A673 (cell line): ENCODE measurements at regions not wholly inside any gene's neighbourhood (a gene's known extent, or its start where the extent isn't known, plus 50 kb on each side); places are given as distances from the start of the nearest gene placed in this dataset.

Experiments used
- BruUV-seq: library from RNA; stranded (reverse); fragments of 400-500 nt; replicated peaks from 2 replicates; lab custom pipeline; 2021; lab: Mats Ljungman, UMichigan
- CTCF ChIA-PET: fragments of 300-600 bp; sonication (Branson Sonifier 250); formaldehyde crosslinking; loops from one replicate; lab custom pipeline; 2022; ENCODE audit warnings: antibody characterized with exemption; lab: Charles Lee
- POLR2A ChIA-PET: fragments of 300-600 bp; sonication (Branson Sonifier 250); formaldehyde crosslinking; loops from one replicate; lab custom pipeline; 2022; ENCODE audit warnings: antibody characterized with exemption; ENCODE audit not compliant: low non-redundant PET; lab: Charles Lee
- DNase-seq: peaks from one replicate; pipeline ENCODE4 v3.0.0-alpha.2; 2015; ENCODE audit warnings: low spot score
- H3K27ac ChIP-seq: fragments of 200-600 bp; sonication (generic); 2 replicates; pipeline ENCODE4 v1.5.1; 2016; ENCODE audit warnings: mixed run types, low read depth, mild to moderate bottlenecking, mixed read lengths, antibody characterized with exemption, low read length; ENCODE audit not compliant: poor library complexity, severe bottlenecking
- H3K27me3 ChIP-seq: fragments of 200-600 bp; sonication (generic); replicated peaks from 2 replicates; pipeline ENCODE4 v1.6.1; 2017; ENCODE audit warnings: mixed run types, low read depth, mild to moderate bottlenecking, mixed read lengths, antibody characterized with exemption, low read length; ENCODE audit not compliant: insufficient read depth, poor library complexity
- H3K36me3 ChIP-seq: fragments of 200-600 bp; sonication (generic); 2 replicates; pipeline ENCODE4 v1.6.1; 2016; ENCODE audit warnings: mixed run types, mild to moderate bottlenecking, mixed read lengths, antibody characterized with exemption, low read length; ENCODE audit not compliant: insufficient read depth, poor library complexity, severe bottlenecking
- H3K4me1 ChIP-seq: fragments of 200-600 bp; sonication (generic); 2 replicates; pipeline ENCODE4 v1.6.1; 2017; ENCODE audit warnings: mixed run types, mild to moderate bottlenecking, mixed read lengths, antibody characterized with exemption, low read length; ENCODE audit not compliant: insufficient read depth, poor library complexity, severe bottlenecking
- H3K4me3 ChIP-seq: fragments of 200-600 bp; sonication (generic); 2 replicates; pipeline ENCODE4 v1.5.1; 2016; ENCODE audit warnings: low read depth, mixed run types, mild to moderate bottlenecking, mixed read lengths, low read length; ENCODE audit not compliant: poor library complexity, severe bottlenecking
- H3K9me3 ChIP-seq: fragments of 200-600 bp; sonication (generic); 2 replicates; pipeline ENCODE4 v1.6.1; 2016; ENCODE audit warnings: mixed run types, low read depth, mild to moderate bottlenecking, mixed read lengths, antibody characterized with exemption, low read length; ENCODE audit not compliant: poor library complexity, severe bottlenecking
- CTCF ChIP-seq: fragments of 300-800, 200-600 bp; sonication (generic); conservative IDR thresholded peaks from 2 replicates; pipeline ENCODE4 v1.5.1; 2017; ENCODE audit warnings: low read depth, mild to moderate bottlenecking, antibody characterized with exemption, low read length, moderate library complexity, mixed read lengths
- EZH2 ChIP-seq: fragments of 200-600 bp; sonication (generic); IDR thresholded peaks from 2 replicates; pipeline ENCODE4 v1.6.1; 2017; ENCODE audit warnings: borderline replicate concordance, low read depth, mild to moderate bottlenecking, mixed read lengths, antibody characterized with exemption, low read length; ENCODE audit not compliant: poor library complexity, severe bottlenecking
- intact Hi-C: fragments of 100-400 bp; cut with micrococcal nuclease; formaldehyde crosslinking; loops from one replicate; pipeline ENCODE4 v1.10.0; 2022; ENCODE audit not compliant: unreplicated experiment

- H3K36me3 ChIP-seq, result no peaks in the 10 kb centered on the region
- DNase-seq, result no peak
- no TSS peak for BruUV-seq
- ChIA-PET POLR2A (no interaction called here), CTCF (no interaction called here)
- H3K9me3 ChIP-seq, result peaks cover 6% of the 10 kb centered on the region
- TF ChIP-seq CTCF (no peak), EZH2 (no peak)
- H3K27me3 ChIP-seq, result no peaks in the 10 kb centered on the region
- H3K4me1 ChIP-seq, result no peaks in the 10 kb centered on the region
- no peak overlapping the region for H3K4me3 ChIP-seq
- no peak overlapping the region for H3K27ac ChIP-seq
- intact Hi-C loops, result no loop called here
Observed at GRCh38 chr2:64386676-64387075, 67.3 kb upstream of the LGALSL start.

GRCh38 chr2:64390586-64390985 is 63.4 kb upstream of the LGALSL start:
- no peak for TF ChIP-seq CTCF
- TF ChIP-seq EZH2, result no peak
- Histone ChIP-seq H3K4me1 (no peaks in the 10 kb centered on the region), H3K4me3 (no peak overlapping the region), H3K9me3 (peaks cover 6% of the 10 kb centered on the region), H3K27ac (no peak overlapping the region), H3K27me3 (no peaks in the 10 kb centered on the region), H3K36me3 (no peaks in the 10 kb centered on the region)
- no peak for DNase-seq
- no TSS peak for BruUV-seq
- ChIA-PET CTCF (no interaction called here), POLR2A (no interaction called here)
- intact Hi-C loops, result no loop called here

GRCh38 chr2:64391424-64391823 is 62.5 kb upstream of the LGALSL start:
- intact Hi-C loops, result no loop called here
- no peak for DNase-seq
- TF ChIP-seq CTCF, result no peak
- TF ChIP-seq EZH2, result no peak
- H3K27me3 ChIP-seq, result no peaks in the 10 kb centered on the region
- ChIA-PET CTCF (no interaction called here), POLR2A (no interaction called here)
- BruUV-seq, result no TSS peak
- no peak overlapping the region for H3K4me3 ChIP-seq
- H3K4me1 ChIP-seq, result no peaks in the 10 kb centered on the region
- no peak overlapping the region for H3K27ac ChIP-seq
- peaks cover 6% of the 10 kb centered on the region for H3K9me3 ChIP-seq
- H3K36me3 ChIP-seq, result no peaks in the 10 kb centered on the region
